KG1 (cell line): ENCODE measurements at regions not wholly inside any gene's neighbourhood (a gene's known extent, or its start where the extent isn't known, plus 50 kb on each side); places are given as distances from the start of the nearest gene placed in this dataset.

Experiments
- DNase-seq: peaks from one replicate; lab custom pipeline; 2025; lab: John Stamatoyannopoulos, UW

DNA sequence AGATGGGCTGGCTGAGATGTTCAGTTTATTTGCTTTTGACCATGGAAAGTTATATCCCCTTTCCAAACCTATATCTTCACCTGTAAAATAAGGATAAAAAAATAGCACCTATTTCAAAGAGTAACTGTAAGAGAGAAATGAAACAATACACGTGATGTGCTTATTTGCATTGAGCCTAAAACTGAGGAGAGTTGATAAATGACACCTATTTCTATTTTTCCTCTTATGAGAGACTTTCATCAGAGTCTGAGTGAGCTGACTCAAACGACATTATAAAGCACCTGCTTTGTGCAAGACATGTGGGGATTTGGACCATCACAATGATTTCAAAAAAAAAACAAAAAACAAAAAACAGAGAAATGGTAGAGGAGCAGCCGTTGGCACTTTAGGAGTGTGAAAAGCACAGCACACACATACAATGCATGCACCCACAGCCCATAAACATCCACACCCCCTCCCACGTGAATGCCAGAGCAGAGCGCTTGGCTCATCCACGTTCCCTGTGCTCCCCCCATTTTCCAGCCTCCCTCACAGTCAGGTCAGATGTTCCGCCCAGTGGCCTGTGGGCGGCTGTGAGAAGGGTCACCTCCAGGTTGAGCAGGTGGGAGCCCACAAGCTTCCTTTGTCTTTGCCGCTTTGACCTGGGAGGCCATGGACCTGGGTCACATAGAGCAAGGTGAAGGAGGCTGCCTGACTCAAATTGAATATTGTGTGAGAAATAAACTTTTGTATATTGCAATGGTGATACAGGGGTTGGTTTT, 253.2 kb upstream of the ZNF32 start:
- DNase-seq = no peak

- DNase-seq = no peak
Observed at GRCh38 chr10:43901302-43901701, 252.6 kb upstream of the ZNF32 start.

- no peak for DNase-seq
Observed at GRCh38 chr10:43900571-43900970, 251.9 kb upstream of the ZNF32 start.

- DNase-seq = no peak
Observed at GRCh38 chr10:43899224-43899959, 250.7 kb upstream of the ZNF32 start.

- no peak for DNase-seq
Observed at GRCh38 chr10:43898592-43898991, 249.9 kb upstream of the ZNF32 start.

DNA sequence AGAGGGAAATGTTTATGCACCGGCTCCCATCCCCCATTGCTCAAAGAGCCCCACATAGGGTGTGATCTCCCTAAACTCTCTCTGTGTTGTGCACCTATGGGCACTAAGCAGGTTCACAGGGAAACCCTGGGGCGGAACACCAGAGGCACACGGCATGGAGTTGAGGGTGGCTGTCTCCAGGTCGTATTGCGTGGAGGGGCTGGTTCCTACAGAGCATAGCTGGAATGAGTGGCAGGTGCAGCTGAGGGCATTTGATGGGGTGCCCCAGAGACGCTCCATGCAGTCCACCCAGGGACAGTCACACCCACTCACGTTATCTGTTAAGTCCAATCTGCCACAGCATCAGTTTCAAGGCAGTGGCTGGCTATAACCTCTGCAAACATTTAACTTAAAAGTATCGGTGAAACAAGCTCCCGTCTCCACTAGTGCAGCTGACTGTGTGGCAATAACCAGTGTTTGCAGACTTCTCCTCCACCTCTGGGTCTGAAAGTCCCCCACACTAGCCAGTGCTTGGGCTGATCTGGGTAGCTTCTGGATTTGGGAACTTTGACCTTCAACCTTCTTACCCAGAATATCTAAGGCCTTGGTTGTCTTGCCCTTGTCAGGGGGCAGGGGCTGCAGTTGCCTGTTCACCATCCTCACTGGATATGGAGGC, 249.2 kb upstream of the ZNF32 start:
- no peak for DNase-seq

- DNase-seq = no peak
Observed at GRCh38 chr10:43892062-43892770, 243.5 kb upstream of the ZNF32 start.

GRCh38 chr10:43891241-43891640, 242.6 kb upstream of the ZNF32 start:
- DNase-seq = no peak

- no peak for DNase-seq
Observed at GRCh38 chr10:43890124-43890523, 241.4 kb upstream of the ZNF32 start.

GRCh38 chr10:43888586-43888985, 239.9 kb upstream of the ZNF32 start:
- no peak for DNase-seq

GRCh38 chr10:43885842-43886241, 237.2 kb upstream of the ZNF32 start:
- no peak for DNase-seq

DNA sequence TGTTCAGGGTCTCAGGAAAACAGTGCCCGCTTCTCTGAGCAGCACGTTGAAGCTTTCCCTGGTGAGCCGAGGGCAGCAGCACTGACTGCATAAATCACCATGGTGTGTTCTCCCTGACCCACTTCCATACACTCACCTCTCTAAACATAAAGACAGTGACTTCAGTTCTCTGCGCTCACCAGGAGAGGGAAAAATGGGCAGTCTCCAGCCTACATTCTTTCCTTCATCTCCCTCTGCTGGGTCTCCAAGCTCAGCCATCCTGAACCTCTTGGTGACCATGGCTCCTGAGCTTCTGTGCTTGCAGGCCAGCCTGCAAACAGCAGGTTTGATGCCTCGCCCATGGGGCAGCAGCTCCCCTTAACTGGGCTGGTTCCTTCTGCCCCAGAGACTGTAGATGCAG, 236.6 kb upstream of the ZNF32 start:
- DNase-seq = no peak

- no peak for DNase-seq
Observed at GRCh38 chr10:43884501-43885105, 235.9 kb upstream of the ZNF32 start.

DNA sequence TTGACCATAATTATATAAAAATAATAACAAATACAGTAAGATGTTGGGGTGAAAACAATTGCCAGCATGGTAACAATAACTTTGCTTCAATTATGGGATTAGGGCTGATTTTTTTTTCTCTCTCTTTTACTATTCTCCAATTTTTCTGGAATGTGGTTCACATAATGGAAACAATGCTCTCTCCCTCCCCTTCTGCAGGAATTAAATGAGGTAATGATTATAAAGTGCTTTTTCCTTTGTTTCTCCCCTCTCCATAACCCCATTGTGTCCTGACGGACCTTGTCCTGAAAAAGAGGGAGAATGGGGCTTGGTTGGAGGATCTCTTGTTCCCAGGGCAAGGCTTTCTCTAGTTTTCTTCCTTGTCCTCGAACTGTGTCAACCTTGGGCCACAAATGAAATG, 234.0 kb upstream of the ZNF32 start:
- no peak for DNase-seq

- DNase-seq = no peak
Observed at GRCh38 chr10:43881657-43882056, 233.0 kb upstream of the ZNF32 start.

DNA sequence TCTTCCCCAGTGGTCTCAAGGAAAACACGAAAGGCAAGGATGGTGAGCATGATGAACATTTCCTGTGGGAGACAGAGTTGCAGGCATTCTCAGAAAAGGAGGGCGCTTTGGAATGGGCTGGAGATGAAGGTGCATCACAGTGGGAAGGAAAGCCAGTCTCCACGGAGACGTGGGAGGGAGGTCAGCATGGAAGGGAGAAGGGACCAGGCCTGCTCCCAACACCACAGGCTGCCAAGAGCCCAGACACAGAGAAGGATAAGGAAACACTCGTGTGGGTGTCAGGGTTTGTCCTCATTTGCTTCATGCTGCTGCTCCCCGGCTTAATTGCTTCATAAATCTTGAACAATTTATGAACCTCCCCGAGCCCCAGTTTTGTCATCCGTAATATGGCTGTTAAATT, 231.5 kb upstream of the ZNF32 start:
- no peak for DNase-seq

DNA sequence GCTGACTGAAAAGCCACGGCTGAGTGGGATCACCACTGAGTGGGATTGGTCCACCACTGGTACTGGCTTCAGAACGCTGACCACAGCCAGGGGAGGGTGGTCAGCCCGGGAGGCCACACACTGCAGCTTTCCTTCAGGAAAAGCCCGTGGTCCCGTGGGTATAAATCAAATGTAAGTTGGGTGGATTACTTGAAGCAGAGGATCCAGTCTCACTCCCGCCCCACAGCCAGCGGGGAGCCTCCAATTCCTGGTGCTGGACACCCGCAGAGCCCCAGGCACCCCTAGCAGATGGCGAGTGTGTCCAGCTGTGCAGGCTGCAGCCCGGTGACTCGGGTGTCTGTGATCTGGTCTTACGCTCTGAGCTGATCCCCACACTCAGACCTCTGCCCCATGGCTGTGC, 231.1 kb upstream of the ZNF32 start:
- DNase-seq = no peak

DNA sequence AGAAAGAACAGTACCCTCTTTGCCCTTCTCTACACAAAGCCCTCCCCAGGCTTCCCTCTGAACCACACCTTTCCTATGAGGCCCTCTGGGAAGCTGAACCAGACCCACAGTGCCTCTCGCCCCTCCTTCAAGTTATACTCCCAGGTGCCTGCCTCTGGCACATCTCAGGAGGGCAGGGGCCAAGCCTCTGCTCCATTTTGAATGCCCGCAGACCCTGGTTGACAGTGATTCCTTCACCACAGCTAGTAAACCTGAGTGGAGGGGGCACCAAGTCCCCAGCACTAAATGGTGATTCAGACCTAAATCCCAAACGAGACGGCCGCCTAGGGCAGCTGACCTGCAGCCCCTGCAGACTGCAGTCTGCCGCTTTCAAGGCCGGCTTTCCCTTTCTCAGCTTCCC, 230.5 kb upstream of the ZNF32 start:
- no peak for DNase-seq

DNA sequence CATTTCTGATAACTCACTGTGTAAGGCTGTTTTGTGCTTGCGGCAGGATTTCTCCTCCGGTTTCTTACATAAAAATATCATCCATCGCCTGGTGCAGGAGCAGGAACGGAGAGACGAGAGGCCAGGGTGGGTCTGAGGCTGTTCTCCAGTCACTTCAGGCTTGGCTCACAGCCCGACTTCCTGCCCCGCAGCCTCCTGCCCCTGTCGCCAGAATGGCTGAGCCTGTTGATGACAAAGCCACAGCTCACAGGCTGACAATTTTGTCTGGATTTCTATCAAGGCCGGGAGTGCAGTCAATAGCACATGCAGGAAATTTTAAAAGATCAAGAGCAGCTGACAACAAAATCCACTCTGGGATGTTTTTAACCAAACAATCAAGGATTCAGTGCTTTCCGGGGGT, 229.7 kb upstream of the ZNF32 start:
- no peak for DNase-seq

GRCh38 chr10:43876976-43877375, 228.3 kb upstream of the ZNF32 start:
- DNase-seq = no peak

- no peak for DNase-seq
Observed at GRCh38 chr10:43874984-43875383, 226.3 kb upstream of the ZNF32 start.

DNA sequence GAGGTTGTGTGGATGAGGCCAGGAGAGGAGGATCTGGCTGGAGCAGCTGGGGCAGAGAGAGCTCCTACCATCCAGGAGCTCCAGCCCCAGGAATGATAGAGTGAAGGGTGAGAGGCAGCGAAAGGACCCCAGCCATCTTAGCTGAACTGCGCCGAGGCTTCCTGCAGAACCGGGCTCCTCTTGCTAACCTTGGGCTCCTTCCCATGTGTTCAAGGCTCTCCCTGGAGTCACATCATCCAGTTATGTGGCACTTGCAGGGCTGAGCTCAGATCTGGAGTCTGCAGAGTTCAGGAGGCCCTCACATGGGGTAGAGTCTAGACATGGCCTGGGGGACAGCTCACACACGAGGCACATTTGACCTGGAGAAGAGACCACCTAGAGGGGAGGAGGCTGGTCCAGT, 225.0 kb upstream of the ZNF32 start:
- DNase-seq = no peak
